GM21390 (cell line): ENCODE measurements at regions not wholly inside any gene's neighbourhood (a gene's known extent, or its start where the extent isn't known, plus 50 kb on each side); places are given as distances from the start of the nearest gene placed in this dataset.
A peak's percentile ranks its signal among the peaks of the same experiment; 100 is the strongest.
"Not testable (repeated sequence)": the region's sequence is repeated elsewhere in the genome, so short reads cannot be mapped to it uniquely, and the experiment has no call there.

Experiments used
- ATAC-seq: cut with Tn5 transposase; IDR thresholded peaks from one replicate; pipeline ENCODE4 v1.9.1; 2021; ENCODE audit not compliant: unreplicated experiment

- ATAC-seq, result no peak
Measured at GRCh38 chr2:43074592-43075053, 151.8 kb downstream of the ZFP36L2 start.

- ATAC-seq, result no peak
Measured at GRCh38 chr2:43074052-43074451, 152.4 kb downstream of the ZFP36L2 start.

- ATAC-seq, result no peak
Measured at GRCh38 chr2:43073401-43073825, 153.0 kb downstream of the ZFP36L2 start.

- ATAC-seq, result no peak
Measured at GRCh38 chr2:43071599-43072550, 154.5 kb downstream of the ZFP36L2 start.

- no peak for ATAC-seq
Measured at GRCh38 chr2:43070676-43071502, 155.5 kb downstream of the ZFP36L2 start.

- no peak for ATAC-seq
Measured at GRCh38 chr2:43070030-43070429, 156.4 kb downstream of the ZFP36L2 start.

GRCh38 chr2:43068631-43069517 is 157.5 kb downstream of the ZFP36L2 start:
- no peak for ATAC-seq

GRCh38 chr2:43068041-43068533 is 158.3 kb downstream of the ZFP36L2 start:
- ATAC-seq, result no peak

GRCh38 chr2:43067254-43068040 is 159.0 kb downstream of the ZFP36L2 start:
- ATAC-seq, result no peak

GRCh38 chr2:43066541-43067253 is 159.7 kb downstream of the ZFP36L2 start:
- ATAC-seq, result not testable (repeated sequence)

- no peak for ATAC-seq
Measured at GRCh38 chr2:43065871-43066270, 160.5 kb downstream of the ZFP36L2 start.

GRCh38 chr2:43065036-43065435 is 161.4 kb downstream of the ZFP36L2 start:
- ATAC-seq, result no peak

GRCh38 chr2:43063096-43063495 is 163.3 kb downstream of the ZFP36L2 start:
- not testable (repeated sequence) for ATAC-seq

GRCh38 chr2:43062058-43062457 is 164.3 kb downstream of the ZFP36L2 start:
- ATAC-seq, result no peak

- no peak for ATAC-seq
Measured at GRCh38 chr2:43060390-43061016, 165.9 kb downstream of the ZFP36L2 start.

- ATAC-seq, result peak; percentile 85
Measured at GRCh38 chr2:43059183-43059897, 167.1 kb downstream of the ZFP36L2 start.

- no peak for ATAC-seq
Measured at GRCh38 chr2:43058726-43059110, 167.7 kb downstream of the ZFP36L2 start.
